GM18499 (cell line): ENCODE measurements at regions not wholly inside any gene's neighbourhood (a gene's known extent, or its start where the extent isn't known, plus 50 kb on each side); places are given as distances from the start of the nearest gene placed in this dataset.
"Not testable (repeated sequence)": the region's sequence is repeated elsewhere in the genome, so short reads cannot be mapped to it uniquely, and the experiment has no call there.

Experiments
- ATAC-seq: cut with Tn5 transposase; IDR thresholded peaks from one replicate; pipeline ENCODE4 v1.9.1; 2021; ENCODE audit warnings: moderate number of reproducible peaks; ENCODE audit not compliant: insufficient read depth, unreplicated experiment

- no peak for ATAC-seq
Observed at GRCh38 chr4:42205541-42205940, 53.1 kb upstream of the BEND4 start.

- ATAC-seq = no peak
Observed at GRCh38 chr4:42216664-42217063, 64.2 kb upstream of the BEND4 start.

- ATAC-seq = no peak
Observed at GRCh38 chr4:42225286-42225685, 72.8 kb upstream of the BEND4 start.

- no peak for ATAC-seq
Observed at GRCh38 chr4:42234817-42235216, 82.4 kb upstream of the BEND4 start.

GRCh38 chr4:42235304-42236021 lies 83.0 kb upstream of the BEND4 start:
- ATAC-seq = no peak

- no peak for ATAC-seq
Observed at GRCh38 chr4:42237010-42237409, 84.6 kb upstream of the BEND4 start.

GRCh38 chr4:42237451-42237850 lies 85.0 kb upstream of the BEND4 start:
- ATAC-seq = no peak

GRCh38 chr4:42248972-42249371 lies 96.5 kb upstream of the BEND4 start:
- ATAC-seq = no peak

GRCh38 chr4:42252315-42252714 lies 99.9 kb upstream of the BEND4 start:
- ATAC-seq = no peak

- ATAC-seq = not testable (repeated sequence)
Observed at GRCh38 chr4:42257645-42258044, 105.2 kb upstream of the BEND4 start.

GRCh38 chr4:42262701-42263490 lies 110.4 kb upstream of the BEND4 start:
- no peak for ATAC-seq

- ATAC-seq = no peak
Observed at GRCh38 chr4:42265782-42266602, 113.5 kb upstream of the BEND4 start.

GRCh38 chr4:42267724-42268123 lies 115.3 kb upstream of the BEND4 start:
- no peak for ATAC-seq

- ATAC-seq = no peak
Observed at GRCh38 chr4:42268824-42269223, 116.4 kb upstream of the BEND4 start.

GRCh38 chr4:42271096-42271495 lies 118.6 kb upstream of the BEND4 start:
- no peak for ATAC-seq

- no peak for ATAC-seq
Observed at GRCh38 chr4:42277291-42277690, 120.0 kb upstream of the SHISA3 start.

- no peak for ATAC-seq
Observed at GRCh38 chr4:42278709-42279324, 118.5 kb upstream of the SHISA3 start.

- no peak for ATAC-seq
Observed at GRCh38 chr4:42280327-42281095, 116.8 kb upstream of the SHISA3 start.

GRCh38 chr4:42281324-42282020 lies 115.8 kb upstream of the SHISA3 start:
- peak; percentile 41 for ATAC-seq
